HG03159 (cell line): ENCODE measurements at regions not wholly inside any gene's neighbourhood (a gene's known extent, or its start where the extent isn't known, plus 50 kb on each side); places are given as distances from the start of the nearest gene placed in this dataset.
"Not testable (repeated sequence)": the region's sequence is repeated elsewhere in the genome, so short reads cannot be mapped to it uniquely, and the experiment has no call there.

Experiments used
- ATAC-seq: cut with Tn5 transposase; IDR thresholded peaks from one replicate; pipeline ENCODE4 v1.9.1; 2021; ENCODE audit warnings: mild to moderate bottlenecking, moderate library complexity; ENCODE audit not compliant: unreplicated experiment

- no peak for ATAC-seq
Observed at GRCh38 chr12:131620520-131620919, 90.4 kb upstream of the SFSWAP start.

GRCh38 chr12:131620946-131621681 is 89.8 kb upstream of the SFSWAP start:
- no peak for ATAC-seq

GRCh38 chr12:131621701-131622421 is 89.0 kb upstream of the SFSWAP start:
- ATAC-seq, result no peak

- no peak for ATAC-seq
Observed at GRCh38 chr12:131622422-131622955, 88.4 kb upstream of the SFSWAP start.

- not testable (repeated sequence) for ATAC-seq
Observed at GRCh38 chr12:131623404-131624368, 87.2 kb upstream of the SFSWAP start.

- ATAC-seq, result not testable (repeated sequence)
Observed at GRCh38 chr12:131624369-131624739, 86.5 kb upstream of the SFSWAP start.

GRCh38 chr12:131624756-131625501 is 86.0 kb upstream of the SFSWAP start:
- ATAC-seq, result not testable (repeated sequence)

GRCh38 chr12:131625966-131626722 is 84.7 kb upstream of the SFSWAP start:
- not testable (repeated sequence) for ATAC-seq

- ATAC-seq, result not testable (repeated sequence)
Observed at GRCh38 chr12:131627151-131628022, 83.5 kb upstream of the SFSWAP start.

GRCh38 chr12:131628023-131628740 is 82.7 kb upstream of the SFSWAP start:
- ATAC-seq, result no peak

- no peak for ATAC-seq
Observed at GRCh38 chr12:131628766-131629448, 82.0 kb upstream of the SFSWAP start.

GRCh38 chr12:131631230-131631629 is 79.7 kb upstream of the SFSWAP start:
- ATAC-seq, result no peak

GRCh38 chr12:131631889-131632651 is 78.8 kb upstream of the SFSWAP start:
- not testable (repeated sequence) for ATAC-seq

GRCh38 chr12:131632652-131633023 is 78.3 kb upstream of the SFSWAP start:
- ATAC-seq, result not testable (repeated sequence)

- not testable (repeated sequence) for ATAC-seq
Observed at GRCh38 chr12:131633610-131634009, 77.3 kb upstream of the SFSWAP start.

- no peak for ATAC-seq
Observed at GRCh38 chr12:131634037-131634436, 76.9 kb upstream of the SFSWAP start.

GRCh38 chr12:131635012-131635411 is 75.9 kb upstream of the SFSWAP start:
- ATAC-seq, result not testable (repeated sequence)
